ENCODE measurements at regions not wholly inside any gene's neighbourhood (a gene's known extent, or its start where the extent isn't known, plus 50 kb on each side); places are given as distances from the start of the nearest gene placed in this dataset.

GRCh38 chr6:90938122-90938521 is 351.2 kb upstream of the MAP3K7 start:
- Histone ChIP-seq H3K4me1 (ENCODE audit: low read length) (peaks cover 26% of the 10 kb centered on the region), H3K9me3 (ENCODE audit: insufficient read depth, low read length) (no peaks in the 10 kb centered on the region), H2AFZ (ENCODE audit: low read depth, low read length) (no peak overlapping the region), H3K4me2 (ENCODE audit: low read length) (no peak overlapping the region), H3K27me3 (ENCODE audit: low read depth, low read length) (no peaks in the 10 kb centered on the region), H3K9ac (ENCODE audit: low read length) (no peak overlapping the region), H4K20me1 (ENCODE audit: insufficient read depth, low read length) (no peaks in the 10 kb centered on the region), H3K4me3 (ENCODE audit: low read length) (no peak overlapping the region), H3K27ac (ENCODE audit: low read length) (no peak overlapping the region), H3K36me3 (replicated peaks; ENCODE audit: low read depth, low read length) (no peaks in the 10 kb centered on the region), H3K79me2 (ENCODE audit: low read length) (no peaks in the 10 kb centered on the region)
- TF ChIP-seq EZH2phosphoT487 (IDR thresholded peaks at IDR 0.05; ENCODE audit: low read depth) (no peak), CTCF (IDR thresholded peaks at IDR 0.05; ENCODE audit: low read depth, low read length) (no peak)

GRCh38 chr6:90936286-90936685 is 349.4 kb upstream of the MAP3K7 start:
- no peak overlapping the region for H3K9ac ChIP-seq (ENCODE audit: low read length)
- no peak overlapping the region for H2AFZ ChIP-seq (ENCODE audit: low read depth, low read length)
- TF ChIP-seq EZH2phosphoT487 (IDR thresholded peaks at IDR 0.05; ENCODE audit: low read depth) (no peak), CTCF (IDR thresholded peaks at IDR 0.05; ENCODE audit: low read depth, low read length) (no peak)
- no peaks in the 10 kb centered on the region for H4K20me1 ChIP-seq (ENCODE audit: insufficient read depth, low read length)
- no peaks in the 10 kb centered on the region for H3K9me3 ChIP-seq (ENCODE audit: insufficient read depth, low read length)
- H3K27me3 ChIP-seq (ENCODE audit: low read depth, low read length): no peaks in the 10 kb centered on the region
- H3K4me3 ChIP-seq (ENCODE audit: low read length): no peak overlapping the region
- H3K36me3 ChIP-seq (replicated peaks; ENCODE audit: low read depth, low read length): no peaks in the 10 kb centered on the region
- no peak overlapping the region for H3K27ac ChIP-seq (ENCODE audit: low read length)
- no peak overlapping the region for H3K4me2 ChIP-seq (ENCODE audit: low read length)
- peaks cover 18% of the 10 kb centered on the region for H3K4me1 ChIP-seq (ENCODE audit: low read length)
- no peaks in the 10 kb centered on the region for H3K79me2 ChIP-seq (ENCODE audit: low read length)

DNA sequence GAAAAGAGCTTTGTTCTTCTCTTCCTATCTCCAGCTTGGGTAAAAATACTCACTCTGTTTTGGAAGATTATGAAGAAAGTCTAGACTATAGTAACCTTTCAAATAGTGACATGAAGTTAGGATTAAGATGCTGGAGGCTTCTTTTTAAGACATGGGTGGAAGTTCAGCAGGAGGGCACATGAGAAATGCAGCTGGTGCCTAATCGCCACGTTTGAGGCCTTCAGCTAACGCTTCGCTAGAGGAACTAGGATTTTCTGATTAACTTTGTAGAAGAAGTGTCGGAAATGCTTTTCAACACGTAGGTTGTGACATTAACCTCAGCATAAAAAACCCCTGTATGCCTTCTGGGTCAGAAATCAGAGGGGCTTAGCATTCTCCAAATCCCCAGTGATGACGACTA is 348.1 kb upstream of the MAP3K7 start:
- H3K4me1 ChIP-seq (ENCODE audit: low read length): peaks cover 9% of the 10 kb centered on the region
- no peak overlapping the region for H3K4me2 ChIP-seq (ENCODE audit: low read length)
- no peaks in the 10 kb centered on the region for H3K36me3 ChIP-seq (replicated peaks; ENCODE audit: low read depth, low read length)
- no peaks in the 10 kb centered on the region for H3K27me3 ChIP-seq (ENCODE audit: low read depth, low read length)
- no peaks in the 10 kb centered on the region for H3K79me2 ChIP-seq (ENCODE audit: low read length)
- H3K9ac ChIP-seq (ENCODE audit: low read length): no peak overlapping the region
- TF ChIP-seq CTCF (IDR thresholded peaks at IDR 0.05; ENCODE audit: low read depth, low read length) (no peak), EZH2phosphoT487 (IDR thresholded peaks at IDR 0.05; ENCODE audit: low read depth) (no peak)
- H3K9me3 ChIP-seq (ENCODE audit: insufficient read depth, low read length): no peaks in the 10 kb centered on the region
- no peak overlapping the region for H3K27ac ChIP-seq (ENCODE audit: low read length)
- H4K20me1 ChIP-seq (ENCODE audit: insufficient read depth, low read length): no peaks in the 10 kb centered on the region
- no peak overlapping the region for H3K4me3 ChIP-seq (ENCODE audit: low read length)
- no peak overlapping the region for H2AFZ ChIP-seq (ENCODE audit: low read depth, low read length)

GRCh38 chr6:90934081-90934480 is 347.2 kb upstream of the MAP3K7 start:
- no peaks in the 10 kb centered on the region for H3K79me2 ChIP-seq (ENCODE audit: low read length)
- H3K36me3 ChIP-seq (replicated peaks; ENCODE audit: low read depth, low read length): no peaks in the 10 kb centered on the region
- no peak overlapping the region for H2AFZ ChIP-seq (ENCODE audit: low read depth, low read length)
- no peak for TF ChIP-seq EZH2phosphoT487 (IDR thresholded peaks at IDR 0.05; ENCODE audit: low read depth)
- no peaks in the 10 kb centered on the region for H3K9me3 ChIP-seq (ENCODE audit: insufficient read depth, low read length)
- H3K27me3 ChIP-seq (ENCODE audit: low read depth, low read length): no peaks in the 10 kb centered on the region
- H3K9ac ChIP-seq (ENCODE audit: low read length): no peak overlapping the region
- no peak overlapping the region for H3K27ac ChIP-seq (ENCODE audit: low read length)
- no peak overlapping the region for H3K4me3 ChIP-seq (ENCODE audit: low read length)
- H4K20me1 ChIP-seq (ENCODE audit: insufficient read depth, low read length): no peaks in the 10 kb centered on the region
- no peaks in the 10 kb centered on the region for H3K4me1 ChIP-seq (ENCODE audit: low read length)
- H3K4me2 ChIP-seq (ENCODE audit: low read length): no peak overlapping the region

- H4K20me1 ChIP-seq (ENCODE audit: insufficient read depth, low read length): no peaks in the 10 kb centered on the region
- H3K36me3 ChIP-seq (replicated peaks; ENCODE audit: low read depth, low read length): no peaks in the 10 kb centered on the region
- H3K9ac ChIP-seq (ENCODE audit: low read length): no peak overlapping the region
- no peak overlapping the region for H3K27ac ChIP-seq (ENCODE audit: low read length)
- no peaks in the 10 kb centered on the region for H3K79me2 ChIP-seq (ENCODE audit: low read length)
- TF ChIP-seq EZH2phosphoT487 (IDR thresholded peaks at IDR 0.05; ENCODE audit: low read depth) (no peak), CTCF (IDR thresholded peaks at IDR 0.05; ENCODE audit: low read depth, low read length) (no peak)
- no peak overlapping the region for H3K4me2 ChIP-seq (ENCODE audit: low read length)
- no peak overlapping the region for H2AFZ ChIP-seq (ENCODE audit: low read depth, low read length)
- H3K9me3 ChIP-seq (ENCODE audit: insufficient read depth, low read length): no peaks in the 10 kb centered on the region
- H3K27me3 ChIP-seq (ENCODE audit: low read depth, low read length): no peaks in the 10 kb centered on the region
- H3K4me3 ChIP-seq (ENCODE audit: low read length): no peak overlapping the region
- H3K4me1 ChIP-seq (ENCODE audit: low read length): no peaks in the 10 kb centered on the region
These were observed 345.5 kb upstream of the MAP3K7 start for GRCh38 chr6:90932351-90932750.

Data from OCI-LY3 (cell line).